Astrocyte (in vitro differentiated cells and primary cell): ENCODE measurements at regions not wholly inside any gene's neighbourhood (a gene's known extent, or its start where the extent isn't known, plus 50 kb on each side); places are given as distances from the start of the nearest gene placed in this dataset.

ENCODE experiments used
- DNase-seq: peaks from one replicate; pipeline ENCODE4 v3.0.0-alpha.2; 2010; ENCODE audit warnings: low read depth
- FAIRE-seq: peaks from 2 replicates; lab custom pipeline; 2011; peaks lifted over from hg19 to GRCh38; lab: Jason Lieb, UNC
- H2AFZ ChIP-seq: 2 replicates; pipeline ENCODE4 v1.6.0; 2012; ENCODE audit warnings: low read depth, low read length, inconsistent platforms
- H3K27ac ChIP-seq: 2 replicates; pipeline ENCODE4 v1.5.1; 2011; ENCODE audit warnings: low read depth, low read length, inconsistent platforms
- H3K27me3 ChIP-seq: 2 replicates; pipeline ENCODE4 v1.6.0; 2011; ENCODE audit warnings: low read length, inconsistent platforms; ENCODE audit not compliant: insufficient read depth
- H3K36me3 ChIP-seq: 2 replicates; pipeline ENCODE4 v1.5.1; 2011; ENCODE audit warnings: low read length, inconsistent platforms; ENCODE audit not compliant: insufficient read depth
- H3K4me1 ChIP-seq: 2 replicates; pipeline ENCODE4 v1.5.1; 2011; ENCODE audit warnings: low read length, inconsistent platforms; ENCODE audit not compliant: insufficient read depth
- H3K4me2 ChIP-seq: 2 replicates; pipeline ENCODE4 v1.6.0; 2012; ENCODE audit warnings: low read length, inconsistent platforms
- H3K4me3 ChIP-seq: 2 replicates; pipeline ENCODE4 v1.5.1; 2011; ENCODE audit warnings: low read depth, mild to moderate bottlenecking, low read length, inconsistent platforms; ENCODE audit not compliant: insufficient read depth
- H3K79me2 ChIP-seq: 2 replicates; pipeline ENCODE4 v1.6.0; 2012; ENCODE audit warnings: mild to moderate bottlenecking, low read length, inconsistent platforms; ENCODE audit not compliant: insufficient read depth
- H3K9ac ChIP-seq: 2 replicates; pipeline ENCODE4 v1.6.0; 2012; ENCODE audit warnings: mild to moderate bottlenecking, low read length, inconsistent platforms
- H3K9me3 ChIP-seq: 2 replicates; pipeline ENCODE4 v1.5.1; 2012; ENCODE audit warnings: low read depth, mild to moderate bottlenecking, low read length, inconsistent platforms; ENCODE audit not compliant: insufficient read depth
- H4K20me1 ChIP-seq: 2 replicates; pipeline ENCODE4 v1.6.0; 2012; ENCODE audit warnings: low read length, inconsistent platforms; ENCODE audit not compliant: insufficient read depth
- H3K27ac Mint-ChIP-seq: one replicate; pipeline ENCODE4 v1.8.0; 2021; ENCODE audit warnings: mild to moderate bottlenecking, mixed read lengths; ENCODE audit not compliant: unreplicated experiment
- H3K27me3 Mint-ChIP-seq: one replicate; pipeline ENCODE4 v1.8.0; 2021; ENCODE audit warnings: low read depth, mixed read lengths; ENCODE audit not compliant: unreplicated experiment
- H3K36me3 Mint-ChIP-seq: one replicate; pipeline ENCODE4 v1.8.0; 2021; ENCODE audit warnings: low read depth, mixed read lengths; ENCODE audit not compliant: unreplicated experiment
- H3K4me1 Mint-ChIP-seq: one replicate; pipeline ENCODE4 v1.8.0; 2021; ENCODE audit warnings: low read depth, mixed read lengths; ENCODE audit not compliant: unreplicated experiment
- H3K4me3 Mint-ChIP-seq: one replicate; pipeline ENCODE4 v1.8.0; 2021; ENCODE audit warnings: mild to moderate bottlenecking, moderate library complexity, mixed read lengths; ENCODE audit not compliant: unreplicated experiment
- H3K9me3 Mint-ChIP-seq: one replicate; pipeline ENCODE4 v1.8.0; 2021; ENCODE audit warnings: mild to moderate bottlenecking, mixed read lengths; ENCODE audit not compliant: unreplicated experiment
- EZH2 ChIP-seq: IDR thresholded peaks from 2 replicates; pipeline ENCODE4 v1.6.1; 2012; ENCODE audit warnings: mild to moderate bottlenecking, low read length, inconsistent platforms; ENCODE audit not compliant: insufficient read depth
- TF ChIP-seq, protein P1 (sequence below): IDR thresholded peaks from 2 replicates; pipeline ENCODE4 v1.5.1; 2011; ENCODE audit warnings: low read depth, mild to moderate bottlenecking, inconsistent platforms, low read length, moderate library complexity; ENCODE audit not compliant: insufficient read depth

DNA sequence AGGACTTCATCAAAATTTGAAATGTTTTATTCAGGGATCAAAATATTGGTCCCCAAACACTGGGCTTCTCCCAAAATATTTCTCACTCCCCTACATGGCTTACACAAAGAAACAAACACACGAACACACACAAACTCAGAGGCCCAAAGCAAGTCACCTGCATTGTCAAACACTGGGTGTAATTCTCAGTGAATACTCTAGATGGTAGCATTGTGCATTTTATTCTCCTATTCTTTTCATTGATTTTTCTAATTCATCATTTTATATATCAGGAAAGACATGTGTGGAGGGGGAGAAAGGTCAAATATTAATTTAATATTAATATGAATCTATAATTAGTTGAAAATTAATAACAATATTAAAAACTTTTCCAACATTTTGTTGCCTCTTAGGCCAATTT, 72.3 kb upstream of the TNMD start:
- Histone ChIP-seq H3K4me1 (no peaks in the 10 kb centered on the region), H4K20me1 (no peaks in the 10 kb centered on the region), H3K79me2 (no peaks in the 10 kb centered on the region), H3K4me2 (no peak overlapping the region), H3K27me3 (no peaks in the 10 kb centered on the region), H2AFZ (no peak overlapping the region), H3K4me3 (no peak overlapping the region), H3K27ac (no peak overlapping the region), H3K9ac (no peak overlapping the region), H3K9me3 (no peaks in the 10 kb centered on the region), H3K36me3 (no peaks in the 10 kb centered on the region)
- Mint-ChIP-seq H3K27me3 (peaks cover 3% of the 10 kb centered on the region), H3K4me3 (no peak overlapping the region), H3K36me3 (no peaks in the 10 kb centered on the region), H3K9me3 (no peaks in the 10 kb centered on the region), H3K4me1 (no peaks in the 10 kb centered on the region), H3K27ac (no peak overlapping the region)
- TF ChIP-seq, protein P1, sequence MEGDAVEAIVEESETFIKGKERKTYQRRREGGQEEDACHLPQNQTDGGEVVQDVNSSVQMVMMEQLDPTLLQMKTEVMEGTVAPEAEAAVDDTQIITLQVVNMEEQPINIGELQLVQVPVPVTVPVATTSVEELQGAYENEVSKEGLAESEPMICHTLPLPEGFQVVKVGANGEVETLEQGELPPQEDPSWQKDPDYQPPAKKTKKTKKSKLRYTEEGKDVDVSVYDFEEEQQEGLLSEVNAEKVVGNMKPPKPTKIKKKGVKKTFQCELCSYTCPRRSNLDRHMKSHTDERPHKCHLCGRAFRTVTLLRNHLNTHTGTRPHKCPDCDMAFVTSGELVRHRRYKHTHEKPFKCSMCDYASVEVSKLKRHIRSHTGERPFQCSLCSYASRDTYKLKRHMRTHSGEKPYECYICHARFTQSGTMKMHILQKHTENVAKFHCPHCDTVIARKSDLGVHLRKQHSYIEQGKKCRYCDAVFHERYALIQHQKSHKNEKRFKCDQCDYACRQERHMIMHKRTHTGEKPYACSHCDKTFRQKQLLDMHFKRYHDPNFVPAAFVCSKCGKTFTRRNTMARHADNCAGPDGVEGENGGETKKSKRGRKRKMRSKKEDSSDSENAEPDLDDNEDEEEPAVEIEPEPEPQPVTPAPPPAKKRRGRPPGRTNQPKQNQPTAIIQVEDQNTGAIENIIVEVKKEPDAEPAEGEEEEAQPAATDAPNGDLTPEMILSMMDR, result peak; percentile 45
- TF ChIP-seq EZH2, result no peak
- FAIRE-seq, result peak; percentile 76
- DNase-seq, result no peak

DNA sequence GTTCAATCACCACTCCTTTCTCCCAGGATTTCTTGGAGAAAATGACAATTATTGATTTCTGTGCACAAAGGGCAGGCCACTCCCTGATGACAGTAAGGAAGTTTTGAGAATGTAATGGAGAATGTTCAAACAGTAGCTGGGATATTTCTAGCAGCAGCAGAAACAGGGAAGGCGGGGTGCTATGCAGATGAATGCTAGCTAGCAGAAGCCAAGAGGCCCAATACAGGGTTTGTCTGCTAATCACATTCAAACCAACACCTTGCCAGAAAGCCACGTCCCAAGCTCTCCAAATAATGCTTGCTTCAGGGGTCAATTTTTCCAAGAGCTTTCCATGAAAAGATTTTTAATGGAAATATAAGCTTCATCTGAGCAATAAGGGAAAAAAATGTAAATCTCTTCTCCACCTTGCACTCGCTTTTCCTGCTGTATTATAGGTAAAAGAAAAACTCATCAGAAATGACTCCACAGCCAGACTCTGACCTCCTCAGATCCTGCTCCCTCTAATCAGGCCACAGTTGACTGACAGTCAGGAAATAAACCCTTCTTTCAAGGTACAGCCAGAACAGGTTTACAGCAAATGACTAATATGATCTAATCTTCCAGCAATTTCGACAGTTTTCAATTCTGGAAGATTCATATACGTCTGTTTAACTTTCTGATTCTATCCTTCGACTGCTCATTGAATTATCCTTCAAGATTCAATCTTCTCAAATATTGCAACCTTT, 84.7 kb upstream of the PCDH19 start:
- no peaks in the 10 kb centered on the region for H3K4me1 Mint-ChIP-seq
- no peak overlapping the region for H3K4me3 ChIP-seq
- no peaks in the 10 kb centered on the region for H3K27me3 Mint-ChIP-seq
- no peaks in the 10 kb centered on the region for H4K20me1 ChIP-seq
- H3K4me3 Mint-ChIP-seq, result no peak overlapping the region
- no peak overlapping the region for H3K9ac ChIP-seq
- no peak for DNase-seq
- H3K4me1 ChIP-seq, result no peaks in the 10 kb centered on the region
- H3K27me3 ChIP-seq, result no peaks in the 10 kb centered on the region
- TF ChIP-seq EZH2, result no peak
- TF ChIP-seq, protein P1, result no peak
- H3K9me3 Mint-ChIP-seq, result no peaks in the 10 kb centered on the region
- H3K27ac ChIP-seq, result no peak overlapping the region
- no peak overlapping the region for H3K4me2 ChIP-seq
- H3K36me3 Mint-ChIP-seq, result no peaks in the 10 kb centered on the region
- FAIRE-seq, result peak; percentile 91
- no peaks in the 10 kb centered on the region for H3K9me3 ChIP-seq
- H3K36me3 ChIP-seq, result no peaks in the 10 kb centered on the region
- H3K79me2 ChIP-seq, result no peaks in the 10 kb centered on the region
- no peak overlapping the region for H2AFZ ChIP-seq
- H3K27ac Mint-ChIP-seq, result no peak overlapping the region

DNA sequence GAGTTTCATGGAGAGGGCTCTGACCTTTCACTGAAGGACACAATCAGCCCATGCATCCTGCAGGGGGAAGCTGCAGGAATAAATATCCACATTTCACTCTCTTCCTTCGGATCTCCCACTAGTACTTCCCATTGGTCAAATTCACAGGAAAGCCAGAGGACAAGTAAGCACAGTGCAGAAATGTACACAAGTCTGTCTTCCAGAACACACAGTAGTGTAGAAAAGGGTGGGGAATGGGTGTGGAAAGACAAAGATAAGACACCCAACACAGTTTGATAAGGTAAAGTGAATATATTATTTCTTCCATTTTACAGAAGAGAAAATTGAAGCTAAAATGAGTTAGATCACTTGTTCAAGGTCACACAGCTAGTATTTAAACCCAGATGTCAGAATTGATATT, 81.1 kb upstream of the PCDH19 start:
- no peak for DNase-seq
- Histone ChIP-seq H4K20me1 (no peaks in the 10 kb centered on the region), H3K79me2 (no peaks in the 10 kb centered on the region), H3K4me2 (no peak overlapping the region), H3K27ac (no peak overlapping the region), H3K27me3 (no peaks in the 10 kb centered on the region), H2AFZ (no peak overlapping the region), H3K4me3 (no peak overlapping the region), H3K36me3 (no peaks in the 10 kb centered on the region), H3K9me3 (no peaks in the 10 kb centered on the region), H3K4me1 (no peaks in the 10 kb centered on the region), H3K9ac (no peak overlapping the region)
- Mint-ChIP-seq H3K36me3 (no peaks in the 10 kb centered on the region), H3K27me3 (no peaks in the 10 kb centered on the region), H3K4me1 (no peaks in the 10 kb centered on the region), H3K4me3 (no peak overlapping the region), H3K9me3 (no peaks in the 10 kb centered on the region), H3K27ac (no peak overlapping the region)
- FAIRE-seq, result peak; percentile 85
- TF ChIP-seq, protein P1, result no peak
- TF ChIP-seq EZH2, result no peak
